Astrocyte of the spinal cord (primary cell): ENCODE measurements at regions not wholly inside any gene's neighbourhood (a gene's known extent, or its start where the extent isn't known, plus 50 kb on each side); places are given as distances from the start of the nearest gene placed in this dataset.

Experiments used
- DNase-seq: peaks from one replicate; pipeline ENCODE4 v3.0.0; 2011; ENCODE audit warnings: low read depth, low spot score
- H3K4me3 ChIP-seq: 2 replicates; pipeline ENCODE4 v1.5.1; 2011; ENCODE audit warnings: low read depth, mild to moderate bottlenecking, low read length, moderate library complexity
- in situ Hi-C: cut with HindIII; loops from 2 replicates; pipeline ENCODE4 v1.10.0; 2017; ENCODE audit warnings: low sequenced_read_pairs
- TF ChIP-seq, protein P1 (sequence below): IDR thresholded peaks from 2 replicates; pipeline ENCODE4 v1.5.1; 2012; ENCODE audit warnings: low read depth, mild to moderate bottlenecking, low read length, inconsistent platforms

DNA sequence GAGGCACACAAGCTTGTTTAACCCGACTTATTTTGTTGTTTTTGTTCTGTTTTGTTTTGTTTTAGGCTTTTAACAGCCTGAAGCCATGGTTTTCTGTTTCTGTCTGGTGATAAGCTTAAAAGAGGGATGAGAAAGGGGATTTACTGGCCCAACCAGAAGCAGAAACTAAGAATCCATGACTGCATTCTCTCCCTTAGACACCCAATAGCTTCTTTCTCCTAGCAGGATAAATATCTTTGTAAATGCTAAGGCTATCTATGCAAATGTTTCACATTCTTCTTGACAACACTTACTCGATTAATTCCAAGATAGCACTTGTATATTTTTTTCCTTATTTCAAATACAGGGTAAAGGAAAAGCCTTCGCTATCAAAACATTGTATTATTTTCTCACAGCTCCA, 53.7 kb upstream of the SMAD1 start:
- TF ChIP-seq, protein P1, sequence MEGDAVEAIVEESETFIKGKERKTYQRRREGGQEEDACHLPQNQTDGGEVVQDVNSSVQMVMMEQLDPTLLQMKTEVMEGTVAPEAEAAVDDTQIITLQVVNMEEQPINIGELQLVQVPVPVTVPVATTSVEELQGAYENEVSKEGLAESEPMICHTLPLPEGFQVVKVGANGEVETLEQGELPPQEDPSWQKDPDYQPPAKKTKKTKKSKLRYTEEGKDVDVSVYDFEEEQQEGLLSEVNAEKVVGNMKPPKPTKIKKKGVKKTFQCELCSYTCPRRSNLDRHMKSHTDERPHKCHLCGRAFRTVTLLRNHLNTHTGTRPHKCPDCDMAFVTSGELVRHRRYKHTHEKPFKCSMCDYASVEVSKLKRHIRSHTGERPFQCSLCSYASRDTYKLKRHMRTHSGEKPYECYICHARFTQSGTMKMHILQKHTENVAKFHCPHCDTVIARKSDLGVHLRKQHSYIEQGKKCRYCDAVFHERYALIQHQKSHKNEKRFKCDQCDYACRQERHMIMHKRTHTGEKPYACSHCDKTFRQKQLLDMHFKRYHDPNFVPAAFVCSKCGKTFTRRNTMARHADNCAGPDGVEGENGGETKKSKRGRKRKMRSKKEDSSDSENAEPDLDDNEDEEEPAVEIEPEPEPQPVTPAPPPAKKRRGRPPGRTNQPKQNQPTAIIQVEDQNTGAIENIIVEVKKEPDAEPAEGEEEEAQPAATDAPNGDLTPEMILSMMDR = no peak
- DNase-seq = no peak
- H3K4me3 ChIP-seq = no peak overlapping the region
- in situ Hi-C loops = no loop called here

- TF ChIP-seq, protein P1 = no peak
- in situ Hi-C loops = no loop called here
- DNase-seq = no peak
Measured at GRCh38 chr4:145427221-145427620, 54.4 kb upstream of the SMAD1 start.

GRCh38 chr4:145423017-145423708, 58.5 kb upstream of the SMAD1 start:
- TF ChIP-seq, protein P1 = no peak
- in situ Hi-C loops = no loop called here
- DNase-seq = no peak
- no peak overlapping the region for H3K4me3 ChIP-seq

More at GRCh38 chr4:145427221-145427620, 54.4 kb upstream of the SMAD1 start:
- H3K4me3 ChIP-seq = no peak overlapping the region

DNA sequence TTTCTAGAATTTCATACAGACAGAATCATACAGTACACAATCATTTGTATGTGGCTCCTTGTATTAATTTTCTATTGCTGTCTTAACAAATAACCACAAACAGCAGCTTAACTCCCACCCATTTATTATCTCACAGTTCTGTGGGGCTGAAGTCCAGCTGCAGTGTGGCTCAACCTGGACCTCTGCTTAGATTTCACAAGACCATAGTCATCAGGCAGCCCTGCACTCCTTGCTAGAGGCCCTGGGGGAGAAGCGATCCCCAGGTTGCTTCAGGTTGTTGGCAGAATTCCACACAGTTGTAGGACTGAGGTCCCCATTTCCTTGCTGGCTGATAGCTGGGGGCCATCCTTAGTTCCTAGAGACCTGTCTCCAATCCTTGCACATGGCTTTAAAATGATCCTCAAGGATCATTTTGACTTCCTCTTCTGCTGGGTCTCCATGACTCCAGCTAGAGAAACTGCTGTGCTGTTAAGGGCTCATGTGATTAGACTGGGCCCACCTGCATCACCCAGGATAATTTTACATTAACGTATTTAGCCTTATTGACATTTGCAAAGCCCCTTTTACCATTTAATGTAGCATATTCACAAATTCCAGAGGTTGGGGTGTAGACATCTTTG, 60.9 kb upstream of the SMAD1 start:
- H3K4me3 ChIP-seq = no peak overlapping the region
- in situ Hi-C loops = no loop called here
- TF ChIP-seq, protein P1 = no peak
- DNase-seq = no peak

DNA sequence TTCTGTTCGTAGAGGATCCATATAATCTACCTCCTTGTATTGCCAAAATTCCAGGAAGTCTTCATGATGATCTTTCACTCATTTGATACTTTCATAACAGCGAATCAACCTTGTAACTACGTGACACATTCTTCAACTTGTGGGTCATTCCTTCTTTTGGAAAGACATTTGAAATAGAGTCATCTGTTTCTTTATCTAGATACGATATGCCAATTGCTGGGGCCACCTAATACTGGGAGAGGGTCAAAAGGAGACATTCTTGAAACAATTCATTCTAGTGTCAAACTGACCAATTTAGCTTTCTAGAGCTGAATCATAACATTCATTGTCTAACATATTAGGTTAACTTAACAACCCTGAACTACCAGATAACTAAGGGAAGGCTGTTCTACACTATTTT, 62.9 kb upstream of the SMAD1 start:
- TF ChIP-seq, protein P1 = no peak
- DNase-seq = no peak
- H3K4me3 ChIP-seq = no peak overlapping the region
- in situ Hi-C loops = no loop called here

DNA sequence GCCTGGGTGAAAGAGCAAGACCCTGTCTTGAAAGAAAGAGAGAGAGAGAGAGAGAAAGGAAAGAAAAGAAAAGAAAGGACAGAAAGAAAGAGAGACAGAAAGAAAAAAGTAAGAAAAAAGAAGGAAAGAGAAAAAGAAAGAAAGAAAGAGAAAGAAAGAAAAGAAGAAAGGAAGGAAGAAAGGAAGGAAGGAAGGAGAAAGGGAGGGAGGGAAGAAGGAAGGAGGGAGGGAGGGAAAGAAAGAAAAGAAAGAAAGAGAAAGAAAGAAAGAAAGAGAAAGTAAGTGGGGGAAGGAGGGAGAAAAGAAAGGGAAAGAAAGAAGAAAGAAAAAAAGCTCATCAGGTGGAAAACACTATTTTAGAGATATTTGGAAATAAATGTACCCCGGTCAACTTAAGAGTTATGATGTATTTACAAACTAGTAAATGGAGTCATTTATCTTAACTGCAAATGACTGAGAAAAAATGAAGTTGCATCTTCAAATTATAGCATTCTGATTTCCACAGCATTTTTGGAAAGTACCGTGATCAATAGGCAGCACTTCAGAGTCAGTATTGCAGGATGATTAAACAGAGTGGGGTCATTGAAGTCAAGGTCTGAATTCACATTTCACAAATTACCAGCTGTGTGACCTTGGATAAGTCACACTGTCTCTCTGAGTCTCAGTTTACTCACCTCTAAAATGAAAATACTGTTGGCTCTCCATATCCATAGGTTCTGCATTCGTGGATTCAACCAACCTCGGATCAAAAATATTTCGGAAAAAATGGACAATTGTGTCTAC, 64.1 kb upstream of the SMAD1 start:
- H3K4me3 ChIP-seq = no peak overlapping the region
- in situ Hi-C loops = no loop called here
- DNase-seq = no peak
- TF ChIP-seq, protein P1 = no peak
